ENCODE measurements at regions not wholly inside any gene's neighbourhood (a gene's known extent, or its start where the extent isn't known, plus 50 kb on each side); places are given as distances from the start of the nearest gene placed in this dataset.

DNA sequence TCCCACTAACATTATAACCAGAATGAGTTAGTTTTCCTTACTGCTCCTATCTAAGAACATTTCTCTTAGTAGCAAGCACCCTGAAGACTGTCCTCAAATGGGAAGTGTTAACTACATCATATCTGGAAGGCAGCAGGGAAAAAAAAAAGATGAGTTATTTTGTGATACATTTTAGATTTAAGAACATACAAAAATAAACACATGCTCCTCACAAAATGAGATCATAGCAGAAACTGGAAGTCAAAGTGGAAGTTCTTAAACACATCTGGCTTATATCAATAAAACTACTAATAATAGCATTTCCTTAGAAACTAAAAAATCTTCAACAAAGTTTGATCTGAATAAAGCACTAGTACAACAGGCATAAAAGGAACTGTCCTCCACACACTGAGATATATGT, 70.4 kb downstream of the SLITRK6 start:
- Histone ChIP-seq H3K4me1 (no peaks in the 10 kb centered on the region), H3K9me3 (no peaks in the 10 kb centered on the region), H3K27ac (no peak overlapping the region), H3K36me3 (no peaks in the 10 kb centered on the region), H3K27me3 (no peaks in the 10 kb centered on the region), H3K4me3 (no peak overlapping the region)
- intact Hi-C loops (cut with DNase I; ENCODE audit: low total_unique reads) = no loop called here
- peak in 1 of 2 donors; percentile 42 for DNase-seq
- TF ChIP-seq EP300 (IDR thresholded peaks at IDR 0.05) (no peak), POLR2A (IDR thresholded peaks at IDR 0.05) (no peak), POLR2AphosphoS5 (IDR thresholded peaks at IDR 0.05) (no peak)
- TF ChIP-seq, protein P1, sequence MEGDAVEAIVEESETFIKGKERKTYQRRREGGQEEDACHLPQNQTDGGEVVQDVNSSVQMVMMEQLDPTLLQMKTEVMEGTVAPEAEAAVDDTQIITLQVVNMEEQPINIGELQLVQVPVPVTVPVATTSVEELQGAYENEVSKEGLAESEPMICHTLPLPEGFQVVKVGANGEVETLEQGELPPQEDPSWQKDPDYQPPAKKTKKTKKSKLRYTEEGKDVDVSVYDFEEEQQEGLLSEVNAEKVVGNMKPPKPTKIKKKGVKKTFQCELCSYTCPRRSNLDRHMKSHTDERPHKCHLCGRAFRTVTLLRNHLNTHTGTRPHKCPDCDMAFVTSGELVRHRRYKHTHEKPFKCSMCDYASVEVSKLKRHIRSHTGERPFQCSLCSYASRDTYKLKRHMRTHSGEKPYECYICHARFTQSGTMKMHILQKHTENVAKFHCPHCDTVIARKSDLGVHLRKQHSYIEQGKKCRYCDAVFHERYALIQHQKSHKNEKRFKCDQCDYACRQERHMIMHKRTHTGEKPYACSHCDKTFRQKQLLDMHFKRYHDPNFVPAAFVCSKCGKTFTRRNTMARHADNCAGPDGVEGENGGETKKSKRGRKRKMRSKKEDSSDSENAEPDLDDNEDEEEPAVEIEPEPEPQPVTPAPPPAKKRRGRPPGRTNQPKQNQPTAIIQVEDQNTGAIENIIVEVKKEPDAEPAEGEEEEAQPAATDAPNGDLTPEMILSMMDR (IDR thresholded peaks at IDR 0.05) = no peak

DNA sequence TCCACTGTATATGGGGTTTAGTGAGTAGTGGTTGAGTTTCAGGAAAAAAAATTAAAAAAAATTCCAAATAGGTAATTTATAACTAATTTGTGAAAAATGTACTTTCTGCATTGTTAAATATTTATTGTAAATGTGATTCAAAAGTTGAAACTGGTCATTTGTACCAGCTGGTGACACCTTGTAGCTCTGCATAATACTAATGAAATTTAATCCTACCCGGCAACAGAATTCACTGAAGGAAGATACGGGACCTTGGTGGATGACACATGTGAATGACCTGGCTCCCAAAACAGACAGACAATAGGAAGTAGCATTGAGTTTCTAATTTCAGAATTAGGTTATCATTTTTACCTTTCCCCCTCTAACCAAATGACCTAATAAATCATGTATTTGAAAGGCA, 73.8 kb downstream of the SLITRK6 start:
- 83 to 94% (median 89%) methylated on average over 2 of the region's 2 CpGs for WGBS, 5 donors
- intact Hi-C loops (cut with DNase I; ENCODE audit: low total_unique reads) = no loop called here
- H3K27me3 ChIP-seq = no peaks in the 10 kb centered on the region
- H3K4me1 ChIP-seq = no peaks in the 10 kb centered on the region
- no peak for DNase-seq
- no peak overlapping the region for H3K27ac ChIP-seq
- TF ChIP-seq POLR2AphosphoS5 (IDR thresholded peaks at IDR 0.05) (no peak), EP300 (IDR thresholded peaks at IDR 0.05) (no peak), POLR2A (IDR thresholded peaks at IDR 0.05) (no peak)
- TF ChIP-seq, protein P1 (IDR thresholded peaks at IDR 0.05) = no peak
- H3K9me3 ChIP-seq = no peaks in the 10 kb centered on the region
- no peak overlapping the region for H3K4me3 ChIP-seq
- H3K36me3 ChIP-seq = no peaks in the 10 kb centered on the region

DNA sequence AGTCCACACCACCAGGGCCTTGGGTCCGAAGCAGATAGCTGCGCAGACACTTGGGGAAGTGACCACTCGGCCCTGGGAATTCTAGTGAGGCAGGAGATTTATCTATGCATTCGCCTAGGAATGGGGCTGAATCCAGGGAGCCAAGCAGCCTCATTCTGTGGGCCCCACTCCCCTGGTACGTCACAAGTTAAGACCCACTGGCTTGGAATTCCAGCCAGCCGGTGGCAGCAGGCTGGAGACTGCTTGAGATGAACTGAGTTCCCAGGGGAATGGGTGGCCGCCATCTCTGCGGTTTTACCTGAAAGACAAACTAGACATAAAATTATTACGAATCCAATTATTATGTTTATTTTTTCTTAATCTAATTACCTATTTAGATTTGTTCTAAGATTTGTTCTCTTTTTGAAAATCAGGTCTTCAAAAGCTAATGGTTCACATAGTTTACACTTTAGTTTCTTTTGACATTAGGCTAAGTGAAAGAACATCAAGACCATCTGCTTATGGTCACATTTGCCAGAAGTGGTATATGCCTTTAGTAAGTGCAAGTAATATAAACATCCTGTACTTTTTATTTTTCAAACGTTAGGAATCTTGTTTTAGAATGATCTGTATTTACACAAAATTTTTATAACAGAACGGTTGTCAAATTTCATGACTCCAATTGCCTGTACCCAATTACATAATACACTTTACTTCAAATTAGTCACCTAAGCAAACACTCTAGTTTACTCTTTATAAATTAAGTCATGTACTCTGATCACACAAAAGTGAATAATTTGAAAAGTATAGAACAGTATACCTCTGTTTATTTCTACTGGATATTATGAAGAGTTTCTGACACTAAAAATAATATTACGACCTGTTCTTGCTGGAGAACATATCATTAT, 74.4 kb downstream of the SLITRK6 start:
- Histone ChIP-seq H3K27me3 (no peaks in the 10 kb centered on the region), H3K9me3 (no peaks in the 10 kb centered on the region), H3K4me1 (no peaks in the 10 kb centered on the region), H3K36me3 (no peaks in the 10 kb centered on the region), H3K4me3 (no peak overlapping the region), H3K27ac (no peak overlapping the region)
- TF ChIP-seq POLR2AphosphoS5 (IDR thresholded peaks at IDR 0.05) (no peak), EP300 (IDR thresholded peaks at IDR 0.05) (no peak)
- DNase-seq = peak in 1 of 2 donors; percentile 37
- intact Hi-C loops (cut with DNase I; ENCODE audit: low total_unique reads) = no loop called here
- 66 to 77% (median 76%) methylated on average over 12 of the region's 12 CpGs for WGBS, 5 donors

DNA sequence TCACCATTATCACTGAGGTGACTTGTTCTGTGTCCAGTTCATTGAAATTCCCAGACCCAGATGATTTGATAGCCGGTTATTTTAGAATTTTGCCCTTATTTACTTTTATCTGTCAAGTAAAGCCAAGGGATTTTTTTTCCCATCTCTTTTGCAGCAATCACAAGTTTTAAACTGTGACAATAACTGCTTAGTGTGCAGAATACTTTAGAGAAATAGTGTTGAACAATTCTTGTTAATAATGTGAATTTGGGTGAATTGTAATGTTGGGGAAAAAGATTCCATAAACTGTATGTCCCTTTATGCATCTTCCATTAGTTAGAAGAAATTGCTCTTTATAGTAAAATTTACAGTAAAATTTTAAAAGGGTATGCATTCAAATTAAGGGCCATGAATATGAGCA, 79.5 kb downstream of the SLITRK6 start:
- WGBS, 5 donors = 86 to 96% (median 89%) methylated on average over 1 of the region's 1 CpG
- intact Hi-C loops (cut with DNase I; ENCODE audit: low total_unique reads) = no loop called here
- no peak for TF ChIP-seq EP300 (IDR thresholded peaks at IDR 0.05)
- TF ChIP-seq, protein P1 (IDR thresholded peaks at IDR 0.05) = no peak
- no peak for TF ChIP-seq POLR2AphosphoS5 (IDR thresholded peaks at IDR 0.05)
- TF ChIP-seq POLR2A (IDR thresholded peaks at IDR 0.05) = no peak

DNA sequence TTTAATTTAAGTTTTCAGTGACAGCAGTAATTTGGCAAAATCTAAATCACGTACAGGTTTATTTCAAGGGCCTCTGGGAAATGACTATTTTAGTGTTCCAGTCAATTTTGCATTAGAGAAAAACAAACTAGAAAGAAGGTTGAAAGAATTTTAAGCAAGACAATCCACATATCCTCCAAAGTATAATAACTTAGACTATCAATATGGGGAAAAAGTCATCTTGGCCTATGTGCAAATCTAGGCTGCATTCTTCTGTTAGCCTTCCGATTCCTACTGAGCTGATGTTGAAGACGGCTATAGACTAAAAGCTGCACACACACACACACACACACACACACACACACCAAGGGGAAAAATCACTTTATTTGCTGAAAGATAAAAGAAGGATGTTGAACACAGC, 81.3 kb downstream of the SLITRK6 start:
- 81 to 94% (median 88%) methylated on average over 3 of the region's 3 CpGs for WGBS, 5 donors
- Histone ChIP-seq H3K4me3 (no peak overlapping the region), H3K36me3 (no peaks in the 10 kb centered on the region), H3K9me3 (no peaks in the 10 kb centered on the region), H3K4me1 (no peaks in the 10 kb centered on the region), H3K27ac (no peak overlapping the region), H3K27me3 (no peaks in the 10 kb centered on the region)
- TF ChIP-seq POLR2A (IDR thresholded peaks at IDR 0.05) (no peak), POLR2AphosphoS5 (IDR thresholded peaks at IDR 0.05) (no peak), EP300 (IDR thresholded peaks at IDR 0.05) (no peak)
- TF ChIP-seq, protein P1 (IDR thresholded peaks at IDR 0.05) = no peak
- intact Hi-C loops (cut with DNase I; ENCODE audit: low total_unique reads) = no loop called here
- DNase-seq = no peak

More for the DNA sequence above, 79.5 kb downstream of the SLITRK6 start:
- no peaks in the 10 kb centered on the region for H3K9me3 ChIP-seq
- H3K36me3 ChIP-seq = no peaks in the 10 kb centered on the region
- DNase-seq = no peak
- no peak overlapping the region for H3K27ac ChIP-seq
- H3K27me3 ChIP-seq = no peaks in the 10 kb centered on the region
- no peak overlapping the region for H3K4me3 ChIP-seq
- no peaks in the 10 kb centered on the region for H3K4me1 ChIP-seq

All from stomach (tissue), 8 donors.